ENCODE measurements at regions not wholly inside any gene's neighbourhood (a gene's known extent, or its start where the extent isn't known, plus 50 kb on each side); places are given as distances from the start of the nearest gene placed in this dataset.

- H4K20me1 ChIP-seq (ENCODE audit: control insufficient read depth, insufficient read depth, insufficient read length) = no peaks in the 10 kb centered on the region
- H3K18ac ChIP-seq (ENCODE audit: insufficient read length, low read depth, low read length) = no peak overlapping the region
- no peak overlapping the region for H3K9ac ChIP-seq (ENCODE audit: extremely low read depth, insufficient read length, low read length)
- H3K27ac ChIP-seq (ENCODE audit: insufficient read length, low read depth, low read length) = no peak overlapping the region
- no peaks in the 10 kb centered on the region; the same call in 1 of the 2 replicates for H3K4me1 ChIP-seq (ENCODE audit: insufficient read depth, low read length)
- no peak overlapping the region for H4K8ac ChIP-seq (replicated peaks; ENCODE audit: insufficient read length, low read depth, low read length)
- DNase-seq = no peak
- Mint-ChIP-seq H3K27me3 (ENCODE audit: low read depth) (peaks cover 21% of the 10 kb centered on the region), H3K4me1 (peaks cover 11 to 14% of the 10 kb centered on the region in 2 experiments), H3K9me3 (no peaks in the 10 kb centered on the region; a peak in 1 of 5 replicates), H3K4me3 (no peak overlapping the region), H3K36me3 (ENCODE audit: insufficient read depth in 1 of 3, low read depth in 3 of 3) (no peaks in the 10 kb centered on the region), H3K27ac (peak overlapping the region in 1 of 3 experiments; percentile 33; a peak in 1 of 7 replicates)
- no peak overlapping the region for H3T11ph ChIP-seq (ENCODE audit: low read length)
- no peak overlapping the region for H2BK120ac ChIP-seq (ENCODE audit: low read depth, low read length, poor library complexity, severe bottlenecking)
- H2BK5ac ChIP-seq (ENCODE audit: insufficient read length, low read length) = no peak overlapping the region
- no peaks in the 10 kb centered on the region for H3K27me3 ChIP-seq (ENCODE audit: insufficient read depth, low read length)
- H2AFZ ChIP-seq (ENCODE audit: low read length) = no peak overlapping the region
- no peak overlapping the region for H2BK20ac ChIP-seq (ENCODE audit: low read depth, low read length, poor library complexity, severe bottlenecking)
- no peaks in the 10 kb centered on the region for H3K9me3 ChIP-seq (ENCODE audit: control insufficient read depth, low read depth, low read length)
- no peak overlapping the region for H3K23ac ChIP-seq (ENCODE audit: insufficient read length, low read depth, low read length)
- no peaks in the 10 kb centered on the region for H3K79me1 ChIP-seq (ENCODE audit: insufficient read depth, low read depth, low read length, poor library complexity, severe bottlenecking)
- no peak overlapping the region for H3K14ac ChIP-seq (ENCODE audit: insufficient read depth, low read length)
- H4K91ac ChIP-seq (ENCODE audit: insufficient read length, low read depth, low read length) = no peak overlapping the region
- TF ChIP-seq CTCF (conservative IDR thresholded peaks at IDR 0.05) = no peak
- H4K5ac ChIP-seq (ENCODE audit: insufficient read length, low read depth, low read length) = no peak overlapping the region
- H3K79me2 ChIP-seq (ENCODE audit: insufficient read depth, low read length) = no peaks in the 10 kb centered on the region
- no peaks in the 10 kb centered on the region for H3K23me2 ChIP-seq (ENCODE audit: insufficient read length, low read depth, low read length, poor library complexity, severe bottlenecking)
- no peak overlapping the region for H2BK15ac ChIP-seq (ENCODE audit: low read depth, low read length)
- no CpG with 5 or more reads among the region's 5 CpGs for WGBS (ENCODE audit: extremely low coverage, insufficient read length, low lambda C conversion rate)
- H2BK12ac ChIP-seq (ENCODE audit: insufficient read length, low read depth, low read length) = no peak overlapping the region
- no peak overlapping the region for H3K4ac ChIP-seq (ENCODE audit: low read depth, low read length)
- no peak overlapping the region for H3K56ac ChIP-seq (ENCODE audit: insufficient read length, low read depth, low read length)
- no peak overlapping the region for H3K4me2 ChIP-seq (ENCODE audit: insufficient read depth, insufficient read length, low read length)
- H2AK5ac ChIP-seq (ENCODE audit: insufficient read length, low read length) = no peak overlapping the region
These were observed 87.6 kb upstream of the WLS start for GRCh38 chr1:68319907-68320306.
